ENCODE measurements at regions not wholly inside any gene's neighbourhood (a gene's known extent, or its start where the extent isn't known, plus 50 kb on each side); places are given as distances from the start of the nearest gene placed in this dataset.
"Not testable (repeated sequence)": the region's sequence is repeated elsewhere in the genome, so short reads cannot be mapped to it uniquely, and the experiment has no call there.

GRCh38 chr7:131084336-131084735 lies 243.3 kb upstream of the MKLN1 start:
- not testable (repeated sequence) for DNase-seq (ENCODE audit: low read depth)

- DNase-seq (ENCODE audit: low read depth): no peak
Measured at GRCh38 chr7:131087756-131088658, 239.7 kb upstream of the MKLN1 start.

DNA sequence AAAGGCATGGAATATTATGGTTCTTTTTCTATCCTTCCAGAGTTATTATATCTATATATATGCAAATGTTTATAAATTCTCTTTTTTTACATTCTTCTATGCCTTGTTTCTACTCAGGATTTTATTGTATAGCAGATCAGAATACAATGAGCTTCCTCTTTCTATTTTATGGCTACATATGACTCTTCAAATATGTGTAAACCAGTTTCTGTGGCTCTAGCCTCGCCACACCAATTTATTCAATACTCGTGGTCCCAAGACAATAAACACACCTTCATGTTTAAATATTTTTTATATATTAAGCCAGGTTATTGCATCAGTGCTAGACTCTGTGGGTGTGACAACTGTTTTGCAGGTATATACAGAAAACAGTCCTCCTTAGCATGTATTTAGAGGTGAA lies 237.5 kb upstream of the MKLN1 start:
- no peak for DNase-seq (ENCODE audit: low read depth)

- DNase-seq (ENCODE audit: low read depth): no peak
Measured at GRCh38 chr7:131090886-131091692, 236.6 kb upstream of the MKLN1 start.

DNA sequence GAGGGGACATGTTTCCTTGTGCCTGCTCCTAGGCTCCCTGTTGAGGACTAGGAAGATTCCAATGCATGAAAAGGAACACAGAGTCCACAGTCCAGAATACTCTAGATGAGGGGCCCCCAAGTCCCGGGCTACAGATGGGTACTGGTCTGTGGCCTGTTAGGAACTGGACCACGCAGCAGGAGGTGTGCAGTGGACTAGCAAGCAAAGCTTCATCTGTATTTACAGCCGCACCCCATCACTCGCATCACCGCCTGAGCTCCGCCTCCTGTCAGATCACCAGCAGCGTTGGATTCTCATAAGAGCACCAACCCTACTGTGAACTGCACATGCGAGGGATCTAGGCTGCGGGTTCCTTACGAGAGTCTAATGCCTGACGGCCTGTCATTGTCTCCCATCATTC lies 233.0 kb upstream of the MKLN1 start:
- DNase-seq (ENCODE audit: low read depth): no peak

DNA sequence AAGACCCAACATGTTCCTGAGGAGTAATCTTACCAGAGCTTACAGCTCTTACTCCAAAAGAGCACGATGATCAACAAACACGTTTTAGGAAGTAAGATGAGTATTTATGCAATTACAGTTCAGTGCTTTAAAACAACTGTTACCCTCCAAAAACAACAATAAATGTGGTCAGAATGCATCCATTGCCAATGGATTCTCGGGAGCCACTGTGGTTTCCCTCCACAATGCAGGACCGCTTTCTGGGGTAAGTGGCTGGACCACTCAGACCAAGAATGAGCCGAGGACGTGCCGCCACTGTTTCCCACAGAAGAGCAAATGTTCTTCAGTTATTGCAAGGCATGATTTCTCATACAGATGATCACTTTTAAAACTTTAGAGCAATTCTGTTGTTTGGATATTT lies 232.3 kb upstream of the MKLN1 start:
- DNase-seq (ENCODE audit: low read depth): no peak

DNA sequence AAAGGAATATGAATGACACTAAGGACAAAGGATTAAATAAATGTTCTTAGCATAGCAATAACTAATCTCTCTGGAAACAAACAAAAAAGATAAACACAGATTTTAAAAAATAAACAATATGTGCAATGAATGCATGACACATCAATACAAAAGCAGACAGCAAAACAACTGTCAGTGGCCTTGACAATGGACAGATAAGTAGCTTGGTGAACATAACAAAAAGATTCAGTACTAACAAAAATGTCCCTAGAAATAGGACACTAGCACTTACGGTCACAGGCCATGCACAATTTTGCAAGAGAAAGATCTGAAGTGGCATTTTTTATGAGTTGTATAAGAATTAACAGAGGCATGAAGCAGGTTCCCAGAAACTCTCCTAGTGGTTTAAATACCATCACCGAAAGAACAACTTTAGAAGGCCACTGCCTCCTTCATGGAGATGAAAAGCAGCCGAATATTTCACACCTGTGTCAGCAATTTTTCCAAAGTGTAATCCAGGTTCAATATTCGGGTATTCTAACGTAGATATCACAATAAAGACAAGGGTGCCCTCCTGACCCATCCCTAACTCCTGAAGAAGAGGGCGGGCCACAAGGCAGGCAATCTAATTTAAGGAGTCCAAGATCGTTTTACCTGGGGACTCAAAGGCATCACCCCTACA lies 231.3 kb upstream of the MKLN1 start:
- no peak for DNase-seq (ENCODE audit: low read depth)

GRCh38 chr7:131097662-131098376 lies 229.9 kb upstream of the MKLN1 start:
- no peak for DNase-seq (ENCODE audit: low read depth)

DNA sequence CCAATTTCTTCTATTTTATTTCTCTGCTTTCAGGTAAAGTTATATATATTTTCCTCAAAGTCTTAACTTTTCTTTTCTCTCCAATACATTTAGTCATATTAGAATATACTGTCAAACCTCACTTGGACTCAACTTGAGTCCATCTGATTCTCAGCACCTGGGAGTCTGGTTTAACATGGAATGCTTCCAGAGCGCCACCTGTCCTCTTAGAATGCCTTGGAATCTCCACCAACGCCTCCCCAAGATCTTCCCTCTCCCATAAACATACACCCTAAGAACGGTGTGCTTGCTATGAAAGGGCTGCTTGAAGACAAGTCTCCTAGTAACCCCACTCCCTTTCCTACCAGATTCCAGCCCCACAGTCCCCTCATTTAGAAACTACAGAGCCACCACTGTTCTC lies 229.1 kb upstream of the MKLN1 start:
- no peak for DNase-seq (ENCODE audit: low read depth)

- no peak for DNase-seq (ENCODE audit: low read depth)
Measured at GRCh38 chr7:131100357-131101054, 227.2 kb upstream of the MKLN1 start.

DNA sequence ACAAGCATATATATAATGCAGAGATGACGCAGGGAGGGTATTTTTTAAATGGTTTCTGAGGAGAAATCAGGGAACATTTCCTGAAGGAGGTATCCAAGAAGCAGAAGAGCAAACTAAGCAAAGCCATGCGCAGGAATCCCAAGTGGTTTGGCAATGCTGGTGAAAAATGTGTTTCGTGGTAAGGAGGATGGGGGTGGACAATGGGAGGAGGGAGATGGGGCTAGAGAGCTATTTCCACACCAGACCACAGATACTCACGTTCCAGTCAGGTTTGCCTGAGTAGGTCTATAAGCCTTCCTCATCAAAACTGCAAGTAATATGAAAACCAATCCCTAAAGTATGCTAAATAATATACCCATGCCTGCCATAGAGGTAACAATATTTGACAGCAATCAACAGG lies 223.7 kb upstream of the MKLN1 start:
- DNase-seq (ENCODE audit: low read depth): no peak

GRCh38 chr7:131104596-131105293 lies 222.9 kb upstream of the MKLN1 start:
- no peak for DNase-seq (ENCODE audit: low read depth)

GRCh38 chr7:131105294-131105798 lies 222.3 kb upstream of the MKLN1 start:
- no peak for DNase-seq (ENCODE audit: low read depth)

- DNase-seq (ENCODE audit: low read depth): peak; percentile 63
Measured at GRCh38 chr7:131105799-131106680, 221.6 kb upstream of the MKLN1 start.

DNA sequence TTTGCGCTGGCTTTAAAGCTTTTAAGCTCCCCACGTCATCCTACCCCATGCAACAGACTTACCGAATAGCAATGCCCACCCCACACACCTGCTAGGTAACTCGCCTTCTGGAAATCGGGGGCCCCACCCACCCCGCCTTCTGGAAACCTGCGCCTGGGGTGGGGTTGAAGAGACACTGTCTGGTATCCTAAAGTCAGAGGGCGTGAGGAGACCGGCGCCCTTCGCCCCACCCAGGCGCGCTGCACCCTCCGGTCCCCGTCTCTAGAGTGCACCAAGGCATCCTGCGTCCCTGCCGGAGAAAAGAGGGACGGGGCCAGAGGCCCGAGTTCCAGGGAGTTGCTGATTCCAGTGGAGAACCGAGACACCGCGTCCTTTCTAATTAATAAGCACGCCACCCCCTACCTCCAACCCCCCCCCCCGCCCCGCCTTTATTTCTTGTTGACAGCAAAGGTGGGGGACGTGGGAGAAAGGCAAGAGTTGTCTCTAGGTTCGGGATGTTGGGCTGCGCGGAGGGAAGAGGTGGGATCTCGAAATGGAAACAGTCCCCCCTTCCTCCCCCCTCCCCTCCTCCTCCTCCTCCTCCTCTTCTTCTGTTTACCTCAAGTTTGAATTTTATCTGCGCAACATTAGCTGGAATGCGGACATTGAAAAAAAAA lies 220.9 kb upstream of the MKLN1 start:
- DNase-seq (ENCODE audit: low read depth): no peak

- DNase-seq (ENCODE audit: low read depth): peak; percentile 56
Measured at GRCh38 chr7:131107337-131108211, 220.1 kb upstream of the MKLN1 start.

- DNase-seq (ENCODE audit: low read depth): peak; percentile 24
Measured at GRCh38 chr7:131108212-131108940, 219.3 kb upstream of the MKLN1 start.
